Smooth muscle cell (in vitro differentiated cells): ENCODE measurements at regions not wholly inside any gene's neighbourhood (a gene's known extent, or its start where the extent isn't known, plus 50 kb on each side); places are given as distances from the start of the nearest gene placed in this dataset.
A peak's percentile ranks its signal among the peaks of the same experiment; 100 is the strongest.

Source experiments
- DNase-seq: peaks from one replicate; lab custom pipeline; 2025; ENCODE audit not compliant: unreplicated experiment; lab: John Stamatoyannopoulos, UW
- H2AFZ ChIP-seq: fragments of 200-600 bp; sonication (generic); 2 replicates; pipeline ENCODE4 v1.6.0; 2016; ENCODE audit warnings: antibody characterized with exemption, low read depth, mild to moderate bottlenecking
- H3F3A ChIP-seq: fragments of 200-600 bp; sonication (generic); 2 replicates; pipeline ENCODE4 v1.6.0; 2017; ENCODE audit warnings: antibody characterized with exemption, low read depth
- H3K27ac ChIP-seq: fragments of 200-600 bp; sonication (generic); 2 replicates; pipeline ENCODE4 v1.5.1; 2016; ENCODE audit warnings: low read depth, mild to moderate bottlenecking
- H3K27me3 ChIP-seq: fragments of 200-600 bp; sonication (generic); 2 replicates; pipeline ENCODE4 v1.6.1; 2016; ENCODE audit warnings: low read depth, mild to moderate bottlenecking
- H3K36me3 ChIP-seq: fragments of 200-600 bp; sonication (generic); 2 replicates; pipeline ENCODE4 v1.5.1; 2016; ENCODE audit warnings: low read depth
- H3K4me1 ChIP-seq: fragments of 200-600 bp; sonication (generic); 2 replicates; pipeline ENCODE4 v1.5.1; 2016; ENCODE audit warnings: low read depth
- H3K4me2 ChIP-seq: fragments of 200-600 bp; sonication (generic); 2 replicates; pipeline ENCODE4 v1.6.0; 2016; ENCODE audit warnings: mild to moderate bottlenecking
- H3K4me3 ChIP-seq: fragments of 200-600 bp; sonication (generic); 2 replicates; pipeline ENCODE4 v1.5.1; 2016; ENCODE audit warnings: mild to moderate bottlenecking
- H3K79me2 ChIP-seq: fragments of 200-600 bp; sonication (generic); 2 replicates; pipeline ENCODE4 v1.6.0; 2016; ENCODE audit warnings: low read depth, mild to moderate bottlenecking
- H3K9ac ChIP-seq: fragments of 200-600 bp; sonication (generic); 2 replicates; pipeline ENCODE4 v1.6.0; 2016; ENCODE audit warnings: low read depth
- H3K9me3 ChIP-seq: fragments of 200-600 bp; sonication (generic); replicated peaks from 2 replicates; pipeline ENCODE4 v1.5.1; 2016; ENCODE audit warnings: low read depth
- H4K20me1 ChIP-seq: fragments of 200-600 bp; sonication (generic); 2 replicates; pipeline ENCODE4 v1.6.0; 2016; ENCODE audit warnings: low read depth
- WGBS: methylation state at CpG from one replicate; pipeline ENCODE4 v1.1.7; 2016; ENCODE audit warnings: low lambda C conversion rate; 5-methylcytosine and 5-hydroxymethylcytosine counted together
- TF ChIP-seq, protein P1 (sequence below): fragments of 200-600 bp; sonication (generic); IDR thresholded peaks from 2 replicates; pipeline ENCODE4 v1.5.1; 2017; ENCODE audit warnings: borderline replicate concordance, mild to moderate bottlenecking, antibody characterized with exemption; ENCODE audit not compliant: insufficient read depth, poor library complexity, severe bottlenecking

GRCh38 chr1:232109391-232109790 is 482.8 kb downstream of the DISC1 start:
- Histone ChIP-seq H3K4me1 (peaks cover 37% of the 10 kb centered on the region), H4K20me1 (no peaks in the 10 kb centered on the region), H3K36me3 (no peaks in the 10 kb centered on the region), H3K4me3 (no peak overlapping the region), H3K27ac (no peak overlapping the region), H3K27me3 (no peaks in the 10 kb centered on the region), H3F3A (peaks cover 8% of the 10 kb centered on the region), H3K79me2 (no peaks in the 10 kb centered on the region), H3K9ac (no peak overlapping the region), H3K4me2 (no peak overlapping the region), H2AFZ (no peak overlapping the region), H3K9me3 (no peaks in the 10 kb centered on the region)
- 97% methylated on average over 1 of the region's 1 CpG for WGBS
- DNase-seq, result no peak
- TF ChIP-seq, protein P1, sequence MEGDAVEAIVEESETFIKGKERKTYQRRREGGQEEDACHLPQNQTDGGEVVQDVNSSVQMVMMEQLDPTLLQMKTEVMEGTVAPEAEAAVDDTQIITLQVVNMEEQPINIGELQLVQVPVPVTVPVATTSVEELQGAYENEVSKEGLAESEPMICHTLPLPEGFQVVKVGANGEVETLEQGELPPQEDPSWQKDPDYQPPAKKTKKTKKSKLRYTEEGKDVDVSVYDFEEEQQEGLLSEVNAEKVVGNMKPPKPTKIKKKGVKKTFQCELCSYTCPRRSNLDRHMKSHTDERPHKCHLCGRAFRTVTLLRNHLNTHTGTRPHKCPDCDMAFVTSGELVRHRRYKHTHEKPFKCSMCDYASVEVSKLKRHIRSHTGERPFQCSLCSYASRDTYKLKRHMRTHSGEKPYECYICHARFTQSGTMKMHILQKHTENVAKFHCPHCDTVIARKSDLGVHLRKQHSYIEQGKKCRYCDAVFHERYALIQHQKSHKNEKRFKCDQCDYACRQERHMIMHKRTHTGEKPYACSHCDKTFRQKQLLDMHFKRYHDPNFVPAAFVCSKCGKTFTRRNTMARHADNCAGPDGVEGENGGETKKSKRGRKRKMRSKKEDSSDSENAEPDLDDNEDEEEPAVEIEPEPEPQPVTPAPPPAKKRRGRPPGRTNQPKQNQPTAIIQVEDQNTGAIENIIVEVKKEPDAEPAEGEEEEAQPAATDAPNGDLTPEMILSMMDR, result no peak

DNA sequence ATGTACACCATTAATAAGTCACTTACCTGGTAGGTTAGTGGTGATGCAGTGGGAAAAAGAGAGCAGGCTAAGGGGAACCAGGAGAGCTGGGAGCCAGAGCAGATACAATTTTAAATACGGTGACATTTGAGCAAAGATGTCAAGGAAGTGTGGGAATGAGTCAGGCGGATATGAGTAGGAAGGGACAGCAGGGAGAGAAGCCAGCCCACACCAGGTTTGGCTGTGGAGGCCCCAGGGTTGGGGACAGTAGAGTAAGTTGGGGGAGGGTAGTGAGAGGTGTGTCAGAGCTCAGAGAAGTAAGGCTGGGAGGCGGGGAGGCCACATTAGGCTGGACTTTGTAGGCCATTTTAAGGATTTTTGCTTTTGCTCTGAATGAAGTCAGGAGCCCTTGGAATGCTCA is 482.0 kb downstream of the DISC1 start:
- Histone ChIP-seq H3K9ac (no peak overlapping the region), H4K20me1 (no peaks in the 10 kb centered on the region), H3K27ac (no peak overlapping the region), H3K79me2 (no peaks in the 10 kb centered on the region), H3K4me2 (peak overlapping the region; percentile 29), H2AFZ (no peak overlapping the region), H3F3A (peaks cover 8% of the 10 kb centered on the region), H3K36me3 (no peaks in the 10 kb centered on the region), H3K9me3 (no peaks in the 10 kb centered on the region), H3K4me1 (peaks cover 37% of the 10 kb centered on the region), H3K4me3 (no peak overlapping the region), H3K27me3 (no peaks in the 10 kb centered on the region)
- DNase-seq, result no peak
- TF ChIP-seq, protein P1, result no peak
- 52% methylated on average over 3 of the region's 3 CpGs for WGBS

- no peaks in the 10 kb centered on the region for H4K20me1 ChIP-seq
- no peak overlapping the region for H3K4me2 ChIP-seq
- no peak for DNase-seq
- no peaks in the 10 kb centered on the region for H3K36me3 ChIP-seq
- TF ChIP-seq, protein P1, result no peak
- H3K4me1 ChIP-seq, result peaks cover 30% of the 10 kb centered on the region
- no peak overlapping the region for H2AFZ ChIP-seq
- no peak overlapping the region for H3K9ac ChIP-seq
- 97% methylated on average over 4 of the region's 4 CpGs for WGBS
- H3F3A ChIP-seq, result peaks cover 8% of the 10 kb centered on the region
- H3K4me3 ChIP-seq, result no peak overlapping the region
- no peaks in the 10 kb centered on the region for H3K79me2 ChIP-seq
- no peaks in the 10 kb centered on the region for H3K9me3 ChIP-seq
- no peak overlapping the region for H3K27ac ChIP-seq
- no peaks in the 10 kb centered on the region for H3K27me3 ChIP-seq
Observed at GRCh38 chr1:232106415-232106814, 479.8 kb downstream of the DISC1 start.

DNA sequence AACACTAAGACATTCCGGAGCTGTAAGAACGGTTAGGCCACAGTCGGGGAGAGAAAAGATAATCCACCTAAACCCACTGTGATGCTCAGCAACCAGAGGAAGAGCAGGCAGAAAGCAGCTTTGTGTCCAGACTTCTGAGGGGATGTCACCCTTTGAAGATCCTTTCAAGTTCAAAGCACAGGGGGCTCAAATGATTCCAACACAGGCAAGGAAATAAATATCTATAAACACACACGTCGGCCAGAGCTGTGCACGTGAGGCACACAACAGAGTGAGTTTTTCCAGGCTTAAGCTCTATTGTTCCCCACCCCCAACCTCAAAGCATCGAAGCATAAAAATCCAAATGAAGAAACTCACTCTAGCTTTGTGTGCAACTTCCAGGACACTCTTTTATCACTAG is 479.0 kb downstream of the DISC1 start:
- H2AFZ ChIP-seq, result no peak overlapping the region
- no peak overlapping the region for H3K27ac ChIP-seq
- peaks cover under 1% of the 10 kb centered on the region for H3F3A ChIP-seq
- TF ChIP-seq, protein P1, result no peak
- no peaks in the 10 kb centered on the region for H3K27me3 ChIP-seq
- no peaks in the 10 kb centered on the region for H4K20me1 ChIP-seq
- no peak for DNase-seq
- no peak overlapping the region for H3K4me2 ChIP-seq
- WGBS, result 62% methylated on average over 7 of the region's 7 CpGs
- H3K79me2 ChIP-seq, result no peaks in the 10 kb centered on the region
- no peak overlapping the region for H3K4me3 ChIP-seq
- no peaks in the 10 kb centered on the region for H3K9me3 ChIP-seq
- H3K4me1 ChIP-seq, result peaks cover 22% of the 10 kb centered on the region
- H3K9ac ChIP-seq, result no peak overlapping the region
- no peaks in the 10 kb centered on the region for H3K36me3 ChIP-seq
